DMS 273 (cell line): ENCODE measurements at regions not wholly inside any gene's neighbourhood (a gene's known extent, or its start where the extent isn't known, plus 50 kb on each side); places are given as distances from the start of the nearest gene placed in this dataset.
"Not testable (repeated sequence)": the region's sequence is repeated elsewhere in the genome, so short reads cannot be mapped to it uniquely, and the experiment has no call there.

Experiments
- DNase-seq: peaks from one replicate; lab custom pipeline; 2025; ENCODE audit not compliant: unreplicated experiment; lab: John Stamatoyannopoulos, UW

GRCh38 chr18:11468617-11469016 lies 140.8 kb upstream of the SLC35G4 start:
- no peak for DNase-seq

GRCh38 chr18:11468120-11468519 lies 141.3 kb upstream of the SLC35G4 start:
- no peak for DNase-seq

- DNase-seq = no peak
Measured at GRCh38 chr18:11467611-11468010, 141.8 kb upstream of the SLC35G4 start.

- peak; percentile 10 for DNase-seq
Measured at GRCh38 chr18:11464129-11464528, 145.3 kb upstream of the SLC35G4 start.

- DNase-seq = no peak
Measured at GRCh38 chr18:11458447-11458846, 150.9 kb upstream of the SLC35G4 start.

- not testable (repeated sequence) for DNase-seq
Measured at GRCh38 chr18:11457853-11458252, 151.5 kb upstream of the SLC35G4 start.

GRCh38 chr18:11454040-11454439 lies 155.4 kb upstream of the SLC35G4 start:
- no peak for DNase-seq

GRCh38 chr18:11444169-11444568 lies 165.2 kb upstream of the SLC35G4 start:
- not testable (repeated sequence) for DNase-seq

GRCh38 chr18:11437046-11437445 lies 172.3 kb upstream of the SLC35G4 start:
- DNase-seq = no peak

GRCh38 chr18:11432360-11432811 lies 177.0 kb upstream of the SLC35G4 start:
- no peak for DNase-seq

GRCh38 chr18:11429876-11430275 lies 179.5 kb upstream of the SLC35G4 start:
- peak; percentile 49 for DNase-seq

GRCh38 chr18:11425211-11425610 lies 184.2 kb upstream of the SLC35G4 start:
- no peak for DNase-seq

- DNase-seq = no peak
Measured at GRCh38 chr18:11419338-11419737, 190.1 kb upstream of the SLC35G4 start.

GRCh38 chr18:11412811-11413210 lies 196.6 kb upstream of the SLC35G4 start:
- DNase-seq = no peak

- no peak for DNase-seq
Measured at GRCh38 chr18:11411048-11411447, 198.3 kb upstream of the SLC35G4 start.

GRCh38 chr18:11408555-11409065 lies 200.8 kb upstream of the SLC35G4 start:
- no peak for DNase-seq

GRCh38 chr18:11407940-11408339 lies 201.5 kb upstream of the SLC35G4 start:
- no peak for DNase-seq

GRCh38 chr18:11405804-11406203 lies 203.6 kb upstream of the SLC35G4 start:
- no peak for DNase-seq

GRCh38 chr18:11400703-11401102 lies 208.7 kb upstream of the SLC35G4 start:
- no peak for DNase-seq

GRCh38 chr18:11398625-11399024 lies 210.8 kb upstream of the SLC35G4 start:
- peak; percentile 17 for DNase-seq

- DNase-seq = peak; percentile 70
Measured at GRCh38 chr18:11392980-11393885, 216.2 kb upstream of the SLC35G4 start.

GRCh38 chr18:11392292-11392691 lies 217.1 kb upstream of the SLC35G4 start:
- DNase-seq = peak; percentile 66
